HG03439 (cell line): ENCODE measurements at regions not wholly inside any gene's neighbourhood (a gene's known extent, or its start where the extent isn't known, plus 50 kb on each side); places are given as distances from the start of the nearest gene placed in this dataset.

ENCODE experiments used
- ATAC-seq: cut with Tn5 transposase; IDR thresholded peaks from one replicate; pipeline ENCODE4 v1.9.1; 2021; ENCODE audit warnings: mild to moderate bottlenecking, moderate library complexity; ENCODE audit not compliant: unreplicated experiment

DNA sequence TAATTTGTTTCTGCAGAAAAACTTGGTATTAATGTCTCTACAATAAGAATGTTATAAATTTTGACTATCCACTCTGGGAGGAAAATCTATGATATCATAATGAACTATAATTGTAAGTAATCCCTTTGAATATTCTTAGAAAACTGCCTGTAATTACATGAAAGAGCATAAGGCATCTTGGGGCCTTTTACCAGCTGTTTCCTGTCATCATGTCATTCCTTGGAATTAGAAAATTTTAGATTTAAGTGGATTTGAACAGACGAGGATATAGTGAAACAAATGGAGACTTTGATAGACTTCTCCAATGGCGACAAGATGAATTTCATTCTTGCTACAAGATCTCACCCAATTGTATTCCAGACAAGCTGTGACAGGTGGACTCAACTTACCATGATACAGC is 423.4 kb upstream of the FLRT2 start:
- no peak for ATAC-seq

DNA sequence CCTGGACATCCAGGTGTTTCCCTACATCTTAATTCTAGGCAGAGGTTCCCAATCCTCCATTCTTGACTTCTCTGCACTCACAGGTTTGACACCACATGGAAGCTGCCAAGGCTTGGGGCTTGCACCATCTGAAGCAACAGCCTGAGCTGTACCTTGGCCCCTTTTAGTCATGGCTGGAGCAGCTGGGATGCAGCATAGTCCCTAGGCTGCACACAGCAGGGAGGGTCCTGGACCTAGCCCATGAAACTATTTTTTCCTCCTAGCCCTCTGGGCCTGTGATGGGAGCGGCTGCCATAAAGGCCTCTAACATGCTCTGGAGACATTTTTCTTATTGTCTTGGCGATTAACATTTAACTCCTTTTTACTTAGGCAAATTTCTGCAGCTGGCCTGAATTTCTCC is 417.2 kb upstream of the FLRT2 start:
- ATAC-seq = no peak

DNA sequence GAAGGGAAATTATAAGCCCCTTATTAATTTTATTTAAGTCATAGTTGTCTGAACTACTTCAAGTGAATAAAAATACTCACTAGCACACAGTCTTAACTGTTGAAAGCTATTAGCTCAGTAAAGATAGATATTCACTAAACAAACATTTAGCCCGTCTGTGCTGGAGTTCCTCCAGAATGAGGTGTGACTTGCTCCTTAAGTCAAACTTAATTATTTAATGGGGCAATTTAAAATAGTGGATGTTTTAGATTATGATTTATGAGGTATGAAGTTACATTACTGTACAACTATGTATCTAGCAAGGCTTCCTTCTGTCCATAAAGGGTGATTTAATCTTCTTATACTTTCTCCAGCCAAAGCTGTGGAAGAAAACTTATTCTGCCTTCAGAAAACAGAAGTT is 414.0 kb upstream of the FLRT2 start:
- ATAC-seq = no peak

DNA sequence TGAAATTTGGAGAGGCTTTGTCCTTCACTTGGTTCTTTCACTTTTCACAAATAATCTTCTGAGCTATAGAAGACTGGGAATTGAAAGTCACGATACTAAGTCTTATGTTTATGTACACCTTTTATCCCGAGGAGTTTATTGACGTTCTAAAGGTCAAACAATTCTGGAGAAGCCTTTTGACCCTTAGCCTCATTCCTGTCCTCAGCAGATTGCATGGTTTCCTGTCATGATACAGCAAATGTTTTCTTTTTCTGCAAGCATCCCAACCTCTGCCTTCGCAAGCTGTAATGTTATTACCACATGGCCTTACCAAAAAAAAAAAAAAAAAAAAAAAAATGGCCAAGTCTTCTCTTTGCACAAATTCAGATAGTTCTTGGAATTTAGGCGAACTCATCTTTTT is 411.7 kb upstream of the FLRT2 start:
- ATAC-seq = no peak

DNA sequence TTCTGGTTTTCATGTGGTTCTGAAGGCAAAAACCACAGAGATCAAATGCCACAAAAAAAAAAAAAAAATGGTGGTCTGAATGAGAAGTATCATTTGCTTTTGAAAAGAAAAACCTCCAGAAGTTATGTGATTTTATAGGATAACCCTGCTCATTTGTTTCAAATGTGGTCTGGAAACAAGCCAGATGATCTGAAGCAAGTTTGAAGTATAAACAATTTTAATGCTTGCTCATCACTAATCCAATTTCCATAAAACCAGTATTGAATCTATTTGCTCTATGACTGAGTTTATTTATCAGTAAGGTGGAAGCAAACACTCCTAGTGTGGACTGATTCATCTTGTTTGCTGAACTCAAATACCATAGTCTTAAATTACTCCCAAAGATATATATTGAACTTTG is 407.3 kb upstream of the FLRT2 start:
- no peak for ATAC-seq

DNA sequence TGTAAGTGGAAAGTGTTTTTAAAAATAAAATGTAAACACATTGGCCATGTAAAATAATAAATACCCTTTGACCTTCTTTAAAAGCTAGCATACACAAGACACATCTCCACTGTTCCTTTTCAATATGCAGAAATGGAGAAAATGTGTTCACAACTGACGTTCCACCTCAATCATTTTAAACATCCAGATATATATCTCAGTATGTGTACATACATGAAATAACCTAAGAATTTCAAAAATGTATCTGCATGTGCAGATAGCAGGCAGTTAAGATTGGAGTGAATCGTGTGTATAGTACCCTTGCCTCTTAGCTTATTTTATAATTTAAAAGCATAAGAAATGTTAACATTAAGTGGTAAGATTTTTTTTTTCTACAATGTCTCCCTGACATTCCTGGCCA is 406.2 kb upstream of the FLRT2 start:
- ATAC-seq = no peak

DNA sequence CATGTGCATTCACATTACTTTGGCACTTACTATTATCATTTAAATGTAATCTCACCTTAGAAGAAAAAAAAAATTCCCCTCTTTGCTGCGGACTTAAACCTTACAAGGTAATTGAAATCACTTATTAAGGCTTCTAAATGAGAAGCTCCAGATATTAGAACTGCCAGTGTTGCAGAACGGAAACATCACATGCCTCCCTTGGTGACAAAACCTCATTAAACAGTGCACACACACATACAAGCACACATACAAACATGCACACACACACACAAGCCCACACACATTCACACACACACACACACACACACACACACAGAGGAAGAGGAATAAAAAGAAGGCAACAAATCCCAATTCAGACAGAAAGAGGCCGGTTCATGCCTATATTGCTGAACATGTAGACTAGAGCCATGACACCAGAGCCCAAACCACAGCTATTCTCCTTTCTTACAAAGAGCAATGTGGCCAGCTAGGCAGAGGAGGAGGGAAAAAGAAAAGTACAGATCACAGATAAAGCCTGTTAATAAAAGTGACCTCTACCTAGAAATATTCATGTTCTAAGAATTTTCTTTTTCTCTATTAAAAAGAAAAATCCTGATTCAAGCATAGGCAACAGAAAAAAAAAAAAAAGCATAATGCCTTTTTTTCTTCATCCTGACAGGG is 405.2 kb upstream of the FLRT2 start:
- ATAC-seq = no peak

DNA sequence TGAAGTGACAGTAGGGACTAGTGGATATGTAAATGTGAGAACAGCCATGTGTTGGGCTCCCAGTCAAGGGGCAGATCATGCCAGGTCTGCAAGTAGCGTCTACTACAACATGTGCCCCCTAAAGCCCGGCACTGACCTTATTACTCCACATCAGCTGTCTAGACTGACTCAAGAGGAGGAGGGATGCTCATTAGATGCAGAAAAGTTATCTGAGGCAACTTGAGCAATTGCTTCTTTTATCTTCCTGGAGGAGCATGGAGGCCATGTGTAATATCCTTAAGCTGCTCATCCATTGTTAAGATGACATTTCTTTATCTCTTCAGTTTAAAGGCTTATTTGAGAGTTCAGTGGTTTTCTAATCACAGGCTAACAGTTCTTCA is 404.7 kb upstream of the FLRT2 start:
- no peak for ATAC-seq

DNA sequence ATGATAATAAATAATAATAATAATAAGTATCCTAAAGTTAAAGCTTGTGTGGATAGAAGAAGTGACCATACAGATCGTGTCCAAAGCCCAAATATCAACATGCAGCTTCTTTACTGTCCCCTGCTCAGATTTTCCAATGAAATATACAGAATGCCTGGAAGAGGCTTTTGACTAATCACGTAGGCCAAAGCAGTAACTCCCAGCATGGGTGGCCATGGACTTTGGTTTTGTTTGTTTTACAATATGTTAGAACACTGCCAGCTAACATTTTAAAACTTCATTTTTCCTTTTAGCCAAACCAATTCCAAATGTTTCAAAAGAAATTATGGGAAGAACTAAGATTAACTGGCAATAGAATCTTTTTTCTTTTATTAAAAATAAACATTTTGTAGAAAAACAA is 400.0 kb upstream of the FLRT2 start:
- ATAC-seq = no peak

DNA sequence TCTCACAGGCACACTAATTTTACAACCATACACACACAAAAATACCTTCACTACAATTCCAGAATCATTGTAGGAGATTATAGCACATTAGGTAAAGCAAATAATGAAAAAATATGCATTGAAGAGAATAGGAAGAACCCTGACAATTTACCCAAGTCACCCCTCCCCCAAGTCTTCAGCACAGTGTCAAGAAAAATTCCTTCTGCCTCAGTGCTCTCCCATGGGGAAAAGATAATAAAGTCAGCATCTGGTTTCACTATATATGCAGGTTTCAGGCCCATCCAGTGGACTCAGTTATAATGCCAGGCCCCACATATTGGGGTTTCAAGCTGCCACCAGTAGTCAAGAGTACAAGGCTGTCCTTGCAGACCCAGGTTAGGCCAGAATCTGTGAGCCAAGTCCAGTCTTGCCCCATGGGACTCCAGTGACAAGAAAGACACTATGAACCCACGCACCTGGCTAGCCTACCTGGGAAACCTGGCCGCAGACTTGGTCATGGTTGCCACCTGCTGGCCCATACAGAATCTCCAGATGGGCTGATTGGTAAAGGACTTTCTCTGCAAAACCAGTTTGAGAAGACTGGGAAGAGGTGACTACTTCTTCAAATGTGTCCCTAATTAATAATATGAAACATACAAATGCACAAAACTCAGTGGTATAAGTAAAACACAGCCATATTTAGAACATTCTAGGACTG is 398.6 kb upstream of the FLRT2 start:
- no peak for ATAC-seq

DNA sequence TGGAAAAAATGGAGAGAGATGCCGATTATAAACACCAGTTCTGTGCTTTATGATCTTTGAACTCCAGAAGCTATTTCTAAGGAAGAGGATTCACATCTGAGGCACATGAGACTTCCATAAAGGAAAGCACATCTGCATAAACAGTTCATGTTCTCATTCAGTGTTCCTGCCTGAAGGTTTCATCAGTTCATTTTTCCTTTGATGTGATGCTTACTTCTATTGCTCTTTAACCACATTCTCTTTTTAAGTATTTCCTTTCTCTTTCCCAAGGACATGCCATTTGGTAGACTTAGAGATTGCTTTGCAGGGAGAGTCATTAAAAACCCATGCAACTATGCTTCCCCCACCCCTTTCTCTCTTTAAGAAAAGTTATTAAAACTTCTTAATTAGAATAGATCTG is 387.0 kb upstream of the FLRT2 start:
- no peak for ATAC-seq

DNA sequence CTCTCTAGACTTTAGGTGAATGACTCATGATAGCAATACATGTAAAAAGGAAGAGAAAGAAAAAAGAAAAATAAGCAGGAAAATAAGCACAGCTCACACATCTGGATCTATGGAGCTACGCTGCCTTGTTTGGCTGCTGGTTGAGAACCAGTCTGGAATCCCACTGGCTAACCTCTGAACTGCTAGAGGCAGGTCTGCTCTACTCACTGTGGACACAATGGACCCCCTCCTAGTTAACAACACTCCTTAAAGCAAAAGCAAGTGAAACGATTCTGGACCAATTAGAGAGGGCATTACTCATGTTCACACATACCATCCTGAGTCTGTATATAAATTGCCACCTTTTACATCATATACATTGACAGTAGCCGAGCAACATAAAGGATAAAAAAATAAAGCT is 383.2 kb upstream of the FLRT2 start:
- no peak for ATAC-seq

DNA sequence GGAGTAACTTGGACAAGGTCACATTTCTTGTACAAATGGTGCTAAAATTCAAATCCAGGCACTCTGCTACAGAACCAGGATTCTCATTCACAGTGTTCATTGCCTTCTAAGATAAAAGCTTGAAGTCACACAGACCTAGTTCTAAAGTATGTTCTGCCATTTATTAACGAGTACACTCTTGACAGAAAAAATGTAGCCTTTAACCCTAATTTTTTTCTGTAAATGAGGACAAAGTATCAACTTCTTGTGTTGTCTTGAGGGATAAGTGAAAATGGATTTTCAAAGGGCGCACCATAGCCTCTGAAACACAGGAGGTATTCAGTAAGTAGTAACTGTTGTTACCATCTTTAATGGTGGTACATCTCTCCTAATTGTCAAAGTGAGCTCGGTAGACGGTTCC is 379.8 kb upstream of the FLRT2 start:
- ATAC-seq = no peak

DNA sequence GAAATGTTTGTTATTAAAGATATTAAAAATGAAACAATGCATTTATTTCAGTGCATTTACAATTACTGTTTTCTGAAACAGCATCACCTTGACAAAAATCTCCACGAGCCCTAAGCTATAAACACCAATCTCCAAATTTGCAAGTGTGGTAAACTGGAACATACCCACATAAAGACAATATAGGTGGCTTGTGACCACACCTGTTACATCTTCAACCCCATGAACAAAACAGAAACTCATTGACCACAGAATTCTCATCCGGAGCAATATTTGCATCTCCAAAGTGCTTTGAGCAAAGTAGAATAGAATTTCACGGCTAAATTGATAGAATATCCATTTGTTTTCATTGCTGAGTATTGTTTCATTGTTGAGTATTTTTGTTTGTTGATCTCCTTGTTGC is 375.2 kb upstream of the FLRT2 start:
- ATAC-seq = no peak

DNA sequence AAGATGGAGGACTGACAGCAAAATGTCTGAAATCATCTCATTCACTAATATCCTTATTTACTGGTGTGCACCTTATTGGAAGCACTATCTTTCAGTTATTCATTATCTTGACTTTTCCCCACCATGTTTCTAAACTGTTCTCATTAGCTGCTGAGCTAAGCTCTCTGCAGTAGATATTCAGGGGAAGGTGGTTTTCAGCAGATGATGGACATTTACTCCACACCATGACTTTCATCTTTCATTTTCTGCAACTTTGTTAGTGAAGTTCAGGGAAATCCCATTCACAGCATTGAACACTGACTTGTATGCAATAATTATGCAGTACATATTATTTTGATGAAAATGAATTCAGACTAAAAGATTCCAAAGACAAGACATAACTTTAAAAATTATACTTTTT is 373.6 kb upstream of the FLRT2 start:
- ATAC-seq = no peak

DNA sequence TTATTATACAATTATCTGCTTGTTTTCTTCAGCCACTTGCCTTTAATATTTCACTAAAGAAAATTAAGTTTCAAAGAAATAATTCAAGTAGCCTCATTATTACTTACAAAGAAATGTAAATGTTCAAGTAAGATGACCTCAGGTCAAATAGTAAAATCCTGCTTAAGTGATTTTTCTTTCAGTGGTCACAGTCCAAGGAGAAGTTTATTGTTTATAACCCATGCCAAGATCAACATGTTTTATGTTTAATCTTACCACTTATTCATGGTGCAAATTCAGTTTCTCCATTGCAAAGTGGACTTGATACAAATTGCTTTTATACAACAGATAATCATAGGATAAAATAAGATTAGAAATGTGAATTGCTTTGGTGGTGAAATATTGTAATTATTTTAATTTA is 370.2 kb upstream of the FLRT2 start:
- no peak for ATAC-seq

DNA sequence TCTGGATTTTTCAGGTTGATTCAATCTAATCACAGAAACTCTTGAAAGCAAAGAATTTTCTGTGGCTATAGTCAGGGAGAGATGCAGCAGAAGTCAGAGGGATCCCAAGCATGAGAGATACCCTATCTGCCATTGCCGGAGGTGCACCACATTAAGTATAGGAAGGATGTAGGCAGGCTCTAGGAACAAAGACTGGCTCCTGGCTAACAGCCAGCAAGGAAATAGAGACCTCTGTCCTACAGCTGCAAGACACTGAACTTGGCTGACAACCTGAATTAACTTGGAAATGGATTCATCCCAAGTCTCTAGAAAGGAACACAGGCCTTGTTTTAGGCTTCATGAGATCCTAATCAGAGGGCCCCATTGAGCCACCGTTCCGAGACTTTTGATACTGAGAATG is 364.9 kb upstream of the FLRT2 start:
- ATAC-seq = no peak

DNA sequence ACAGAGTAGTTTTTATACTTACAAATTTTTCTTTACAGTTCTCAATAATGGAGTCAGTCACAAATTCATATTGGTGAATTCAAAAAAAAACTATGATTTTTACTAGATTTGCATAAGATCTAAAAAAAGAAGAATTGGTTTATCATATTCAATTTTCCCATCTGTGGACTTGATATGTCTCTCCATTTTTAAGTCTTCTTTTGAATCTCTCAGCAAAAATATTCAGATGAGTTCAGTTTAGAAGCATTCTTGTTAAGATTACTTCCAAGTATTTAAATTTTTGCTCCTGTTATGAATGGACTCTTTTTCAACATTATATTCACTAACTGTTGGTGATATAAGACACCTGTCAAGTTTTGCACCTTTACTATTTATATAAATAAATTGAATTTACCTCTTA is 360.6 kb upstream of the FLRT2 start:
- no peak for ATAC-seq

DNA sequence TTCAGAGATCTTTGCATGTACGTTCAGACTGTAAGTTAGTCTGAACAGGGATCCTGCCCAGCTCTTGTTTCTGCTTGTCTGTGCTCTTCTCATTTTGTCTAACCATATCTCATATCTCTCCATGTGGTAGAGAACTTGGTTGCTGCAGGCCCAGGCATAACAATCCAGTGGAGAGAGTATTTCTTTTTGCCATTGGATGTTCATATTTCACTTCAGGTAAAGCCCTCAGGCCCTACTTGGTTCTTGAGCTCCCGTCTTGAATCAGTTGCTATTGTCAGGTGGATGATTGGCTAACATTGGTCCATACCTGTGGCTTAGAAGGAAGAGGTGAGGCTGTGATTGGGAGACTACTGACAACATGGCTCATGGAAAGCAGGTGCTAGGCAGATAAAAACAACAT is 357.7 kb upstream of the FLRT2 start:
- ATAC-seq = no peak

DNA sequence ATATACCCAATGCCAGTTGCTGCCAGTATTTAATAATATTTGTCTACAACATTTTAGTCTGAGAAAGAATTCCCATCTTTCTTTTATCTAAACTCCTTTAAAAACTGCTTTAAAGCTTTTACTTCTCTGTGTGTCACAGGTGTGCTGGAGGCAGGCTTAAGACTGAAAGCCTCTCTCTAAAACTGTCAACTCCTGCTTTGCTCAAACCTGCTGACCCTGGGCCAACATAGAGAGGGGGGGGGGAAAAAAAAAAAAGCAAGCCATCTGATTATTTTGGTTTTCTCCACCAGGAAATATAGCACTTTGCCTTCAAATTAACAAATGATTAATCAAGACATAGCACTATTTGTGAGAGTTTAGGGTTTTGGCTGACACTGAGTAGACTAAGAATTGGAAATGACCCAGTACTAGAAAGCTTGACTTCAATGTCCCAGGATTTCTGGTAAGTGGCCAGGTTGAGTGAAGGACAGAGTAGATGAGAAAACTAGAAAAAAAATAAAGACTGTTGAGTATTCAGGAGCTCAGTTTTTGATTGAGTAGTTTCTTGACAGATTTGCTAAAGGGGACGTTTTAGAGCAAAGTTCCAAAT is 357.0 kb upstream of the FLRT2 start:
- ATAC-seq = no peak

DNA sequence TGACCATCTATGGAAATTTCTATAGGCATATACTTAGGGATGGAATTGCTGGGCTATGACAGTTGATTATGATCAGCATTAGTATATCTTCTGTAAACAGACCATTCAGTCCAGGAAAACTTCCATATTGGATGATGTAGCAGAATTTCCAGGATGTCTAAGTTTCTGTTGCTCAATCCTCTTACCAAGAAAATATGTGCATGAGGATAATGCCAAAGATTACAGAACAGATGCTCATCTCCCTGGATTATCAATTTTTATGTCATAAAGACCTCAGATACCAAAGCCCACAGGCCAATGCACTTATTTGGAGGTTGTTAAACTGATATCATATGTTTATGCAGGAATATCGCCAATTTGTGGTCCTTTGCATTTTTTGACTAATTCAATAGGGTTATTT is 354.4 kb upstream of the FLRT2 start:
- no peak for ATAC-seq

DNA sequence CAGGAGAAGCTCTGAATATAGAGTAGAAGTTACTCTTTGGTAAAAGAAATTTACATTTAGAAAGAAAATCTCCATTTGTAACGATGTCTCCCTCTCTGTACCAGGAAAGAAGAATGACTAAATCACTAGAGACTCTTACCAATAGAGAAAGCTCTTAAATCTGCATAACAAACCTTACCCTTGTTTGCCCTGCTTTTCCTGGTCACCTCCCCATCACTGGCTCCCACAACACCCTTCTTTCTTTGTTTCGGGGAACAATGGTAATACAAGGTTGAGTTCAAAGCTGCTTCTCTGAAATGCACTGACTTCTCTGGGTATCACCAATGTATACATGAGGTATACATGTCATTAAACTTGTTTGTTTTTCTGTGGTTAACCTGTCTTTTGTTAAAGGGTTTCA is 351.1 kb upstream of the FLRT2 start:
- ATAC-seq = no peak

DNA sequence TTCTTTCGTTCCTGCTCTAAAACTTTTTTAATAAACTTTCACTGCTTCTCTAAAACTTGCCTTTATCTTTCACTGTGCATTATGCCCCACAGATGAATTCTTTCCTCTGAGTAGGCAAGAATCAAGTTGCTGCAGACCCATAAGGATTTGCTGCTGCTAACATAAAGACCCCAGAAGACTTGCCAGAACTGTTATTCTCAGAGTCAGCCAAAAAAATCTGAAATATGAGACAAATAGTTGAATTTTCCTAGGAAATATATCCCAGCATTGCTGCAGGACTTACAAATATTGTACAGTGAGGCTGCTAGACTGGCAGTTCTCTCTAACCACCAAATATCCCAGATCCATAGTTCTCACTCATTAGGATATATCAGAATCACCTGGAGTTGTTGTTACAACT is 349.1 kb upstream of the FLRT2 start:
- no peak for ATAC-seq
